Amygdala (tissue), 56 donors: ENCODE measurements at regions not wholly inside any gene's neighbourhood (a gene's known extent, or its start where the extent isn't known, plus 50 kb on each side); places are given as distances from the start of the nearest gene placed in this dataset.

Experiments used
- DNase-seq, 56 donors: peaks; one replicate each; lab custom pipeline; 2025; lab: John Stamatoyannopoulos, UW

DNA sequence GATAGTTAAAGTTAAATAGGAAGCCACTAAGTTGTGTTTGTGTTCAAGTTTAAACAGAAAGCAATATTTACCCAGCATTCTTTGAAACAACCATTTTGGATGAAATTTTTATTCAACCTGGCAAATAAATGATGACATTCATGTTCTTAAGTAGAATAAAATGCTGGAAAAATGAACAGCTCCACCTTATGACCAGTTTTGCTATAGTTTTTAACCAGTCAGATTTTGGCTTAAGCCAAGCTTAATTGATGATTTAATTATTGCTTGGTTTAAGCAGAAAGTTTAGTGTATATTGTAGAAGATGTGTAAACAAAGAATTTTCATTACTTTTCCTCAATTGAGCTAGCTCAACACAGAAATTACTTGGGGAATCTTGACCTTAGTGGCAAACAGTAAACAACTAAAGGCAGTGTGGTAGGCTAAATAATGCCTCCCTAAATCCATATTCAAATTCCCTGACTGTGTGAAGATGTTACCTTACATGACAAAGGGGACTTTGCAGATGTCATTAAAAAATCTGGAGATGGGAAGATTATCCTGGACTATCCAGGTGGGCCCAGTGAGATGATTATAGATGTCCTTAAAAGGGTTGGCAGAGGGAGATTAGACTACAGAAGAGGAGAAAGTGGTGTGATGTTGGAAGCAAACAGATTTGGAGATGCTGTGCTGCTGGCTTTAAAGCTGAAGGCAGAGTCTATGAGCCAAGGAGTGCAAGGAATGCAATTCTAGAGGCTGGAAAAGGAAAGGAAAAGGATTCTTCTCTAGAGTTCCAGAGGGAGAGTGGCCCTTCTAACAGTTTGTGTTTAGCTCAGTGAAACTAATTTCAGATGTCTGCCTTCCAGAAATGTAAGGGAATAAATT is 448.6 kb upstream of the GOLIM4 start:
- DNase-seq: no peak

DNA sequence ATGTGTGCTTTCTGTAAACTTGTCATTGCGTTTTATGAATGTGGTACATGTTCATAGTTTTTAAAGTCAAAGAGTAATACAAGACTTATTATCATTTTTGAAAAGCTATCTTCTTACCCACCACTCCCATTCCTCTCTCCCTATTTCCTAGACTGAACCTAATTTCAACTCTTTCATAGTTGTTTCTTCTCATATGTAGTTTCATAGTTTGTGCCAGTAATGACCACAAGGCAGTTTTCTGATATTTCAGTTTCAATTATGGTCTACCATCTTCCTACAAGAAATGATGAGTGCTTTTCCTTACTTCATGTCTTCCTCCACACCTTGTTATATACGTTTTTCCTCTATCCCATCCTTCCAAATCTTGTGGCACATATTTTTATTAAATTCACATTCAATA is 445.0 kb upstream of the GOLIM4 start:
- no peak for DNase-seq

DNA sequence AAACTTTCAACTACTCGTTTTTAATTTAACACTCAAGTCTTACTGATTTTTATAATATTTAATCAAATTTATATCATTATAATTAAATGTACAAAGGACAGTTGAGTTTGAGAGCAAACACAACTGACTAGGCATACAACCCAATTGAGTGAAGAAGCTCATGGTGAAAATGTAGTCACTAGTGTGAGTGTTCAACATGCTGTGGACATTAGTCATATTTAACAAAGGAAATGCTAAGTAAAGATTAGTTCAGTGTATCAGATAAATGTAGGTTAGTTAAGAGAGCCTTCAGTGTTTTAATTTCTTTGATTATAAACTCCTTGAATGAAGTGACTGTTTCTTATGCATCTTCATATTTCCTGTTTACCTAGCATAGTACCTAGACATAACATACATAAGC is 444.2 kb upstream of the GOLIM4 start:
- DNase-seq: no peak

DNA sequence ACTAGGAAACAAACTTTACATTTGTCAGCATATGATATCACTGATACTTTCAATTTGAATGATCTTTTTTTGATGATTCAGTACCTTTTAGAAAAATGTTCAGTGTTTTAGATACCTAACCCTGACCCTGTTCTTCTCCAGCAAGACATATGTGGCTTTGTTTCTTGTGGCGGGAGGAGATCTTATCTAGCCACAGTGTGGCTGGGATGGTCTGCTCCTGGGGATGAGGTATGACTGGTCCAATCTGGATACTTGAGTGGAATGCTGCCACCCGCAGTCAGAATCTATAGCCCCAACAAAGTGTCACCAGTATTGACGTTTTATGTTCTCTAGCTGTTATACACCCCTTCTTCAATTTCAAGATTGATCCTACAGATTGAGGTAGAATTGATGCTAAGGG is 439.0 kb upstream of the GOLIM4 start:
- DNase-seq: no peak

DNA sequence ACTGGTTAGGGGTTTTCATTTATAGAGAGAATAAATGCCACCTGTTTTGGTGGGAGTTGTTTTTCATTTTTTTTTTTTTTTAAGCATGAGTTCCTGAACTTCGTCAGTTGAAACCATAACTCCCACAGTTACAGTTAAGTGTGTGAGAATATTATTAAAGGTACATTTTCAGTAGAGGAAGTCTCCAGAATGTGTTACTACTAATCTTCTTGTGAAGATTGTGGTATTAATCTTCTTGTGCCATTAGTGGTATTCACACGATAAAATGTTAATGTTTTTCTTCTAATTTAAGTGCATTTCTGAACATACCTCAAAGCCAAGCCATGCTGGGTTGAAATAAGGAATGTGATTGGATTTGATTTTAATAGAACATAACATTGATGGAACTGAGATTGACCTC is 437.9 kb upstream of the GOLIM4 start:
- no peak for DNase-seq

DNA sequence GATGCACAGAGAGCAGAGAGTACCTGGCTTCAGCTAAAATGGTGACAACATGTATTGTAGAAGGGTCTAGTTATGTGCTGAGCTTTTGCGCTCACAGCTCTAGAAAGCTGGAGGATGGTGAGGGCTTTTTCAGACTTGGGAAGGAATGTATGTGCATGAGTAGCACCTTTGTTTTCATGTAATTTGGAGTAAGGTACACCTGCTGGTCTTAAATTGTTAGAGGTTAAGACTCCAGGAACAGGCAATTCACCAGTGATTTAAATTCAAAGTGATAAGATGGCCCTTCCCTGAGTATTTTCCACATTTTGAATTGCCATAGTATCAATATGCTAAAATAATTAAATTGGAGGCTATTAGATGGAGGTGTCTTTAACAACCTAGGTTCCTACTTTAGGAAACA is 436.4 kb upstream of the GOLIM4 start:
- no peak for DNase-seq

DNA sequence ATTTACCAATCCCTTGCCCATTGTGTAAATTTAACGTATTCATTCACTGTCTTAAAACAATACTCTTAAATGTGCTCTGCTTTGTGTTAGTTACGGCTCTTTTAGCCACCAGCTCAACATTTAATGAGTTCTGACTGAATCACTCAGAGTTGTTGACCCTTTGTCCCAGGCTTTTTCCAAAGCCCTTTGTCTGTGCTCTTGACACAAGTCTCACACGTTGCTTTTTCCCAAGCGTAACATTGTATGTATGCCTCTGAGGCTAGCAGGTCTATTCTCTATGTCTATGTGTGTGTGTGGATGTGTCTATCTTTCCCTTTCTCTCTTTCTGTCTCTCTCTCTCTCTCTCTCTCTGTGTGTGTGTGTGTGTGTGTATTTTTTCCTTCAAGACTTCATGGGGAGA is 435.4 kb upstream of the GOLIM4 start:
- no peak for DNase-seq

DNA sequence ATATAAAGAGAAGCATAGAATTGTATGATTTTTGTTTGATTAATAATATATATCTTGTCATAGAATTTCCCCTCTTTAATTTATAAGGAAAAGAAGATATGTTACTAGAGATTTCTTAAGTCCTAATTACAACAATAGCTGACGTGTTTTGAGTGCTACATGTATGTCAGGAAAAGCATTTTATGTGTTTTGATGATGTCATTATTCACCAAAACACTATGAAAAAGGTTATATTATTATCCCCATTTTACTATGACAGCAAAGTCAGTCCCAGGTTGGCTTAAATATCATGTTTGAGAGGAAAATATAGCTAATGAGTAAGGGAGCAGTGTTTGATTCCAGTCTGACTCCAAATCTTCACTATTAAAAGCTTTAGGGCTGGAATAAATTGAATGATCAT is 428.4 kb upstream of the GOLIM4 start:
- DNase-seq: no peak

DNA sequence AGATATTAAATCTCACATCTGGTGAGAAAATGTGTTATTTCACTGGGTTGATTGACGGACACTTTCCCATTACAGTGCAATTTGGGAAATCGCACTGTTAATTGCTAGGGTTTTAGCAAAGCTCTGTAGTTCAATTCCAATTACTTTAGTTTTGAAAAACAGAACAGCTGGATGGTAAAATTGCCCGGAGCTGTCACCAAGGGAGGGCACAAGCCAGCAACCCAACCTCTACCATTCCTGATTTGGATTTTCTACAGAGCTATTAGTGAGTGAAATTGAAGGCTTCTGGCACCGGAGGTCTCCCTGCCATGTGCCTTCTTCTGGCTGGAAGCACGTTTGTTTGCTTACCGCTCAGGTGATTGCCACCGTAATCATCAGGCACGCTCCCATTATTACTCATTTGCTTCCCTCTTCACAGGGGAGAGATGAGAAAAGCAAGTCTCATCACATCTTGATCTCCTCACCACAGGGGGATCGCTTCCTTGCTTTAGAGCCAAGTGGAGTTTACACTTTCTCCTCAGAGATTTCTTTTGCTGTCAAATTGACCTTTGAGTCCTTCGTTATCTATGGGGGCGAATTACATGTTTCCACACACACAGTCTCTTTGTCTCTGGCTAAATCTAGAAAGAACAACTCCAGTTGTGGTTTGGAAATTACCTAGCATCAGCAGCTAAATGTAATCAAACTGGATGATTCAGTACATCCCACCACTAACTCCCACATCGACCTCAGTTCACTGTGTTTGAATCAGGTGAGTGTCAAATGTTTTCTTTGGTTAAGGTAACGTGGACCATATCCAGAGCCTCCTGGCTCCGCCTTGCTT is 421.7 kb upstream of the GOLIM4 start:
- DNase-seq: no peak

DNA sequence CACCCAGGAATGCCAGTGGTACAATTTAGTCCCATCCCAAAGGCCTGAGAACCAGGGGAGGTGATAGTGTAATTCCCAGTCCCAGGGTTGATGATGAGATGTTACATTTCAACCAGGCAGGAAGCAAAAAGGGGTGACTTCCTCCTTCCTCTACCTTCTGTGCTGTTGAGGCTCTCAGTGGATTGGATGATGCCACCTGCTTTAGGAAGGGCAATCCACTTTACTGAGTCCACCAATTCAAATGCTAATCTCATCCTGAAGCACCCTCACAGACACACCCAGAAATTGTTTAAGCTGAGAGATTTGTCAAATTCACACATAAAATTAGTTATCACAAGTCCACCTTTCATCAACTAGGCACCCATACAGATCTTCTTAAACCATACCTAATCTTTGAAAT is 418.5 kb upstream of the GOLIM4 start:
- no peak for DNase-seq

DNA sequence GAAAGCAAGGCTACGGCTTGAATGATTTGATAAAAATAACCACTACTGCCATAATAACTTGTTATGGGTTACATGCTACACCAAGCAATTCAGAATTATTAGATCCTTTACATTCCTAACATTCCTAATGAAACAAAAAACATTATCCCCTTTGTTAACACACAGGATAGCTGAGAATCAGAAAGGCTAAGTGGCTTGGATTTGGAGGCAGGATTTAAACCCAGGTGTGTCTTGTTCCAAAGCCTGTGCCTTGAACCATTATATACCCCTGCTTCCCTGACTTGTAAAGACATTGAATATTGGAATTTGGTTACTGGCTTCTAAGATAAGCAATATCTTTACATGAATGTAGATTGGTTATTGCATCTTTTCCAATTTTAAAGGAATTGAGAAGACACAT is 417.1 kb upstream of the GOLIM4 start:
- no peak for DNase-seq

DNA sequence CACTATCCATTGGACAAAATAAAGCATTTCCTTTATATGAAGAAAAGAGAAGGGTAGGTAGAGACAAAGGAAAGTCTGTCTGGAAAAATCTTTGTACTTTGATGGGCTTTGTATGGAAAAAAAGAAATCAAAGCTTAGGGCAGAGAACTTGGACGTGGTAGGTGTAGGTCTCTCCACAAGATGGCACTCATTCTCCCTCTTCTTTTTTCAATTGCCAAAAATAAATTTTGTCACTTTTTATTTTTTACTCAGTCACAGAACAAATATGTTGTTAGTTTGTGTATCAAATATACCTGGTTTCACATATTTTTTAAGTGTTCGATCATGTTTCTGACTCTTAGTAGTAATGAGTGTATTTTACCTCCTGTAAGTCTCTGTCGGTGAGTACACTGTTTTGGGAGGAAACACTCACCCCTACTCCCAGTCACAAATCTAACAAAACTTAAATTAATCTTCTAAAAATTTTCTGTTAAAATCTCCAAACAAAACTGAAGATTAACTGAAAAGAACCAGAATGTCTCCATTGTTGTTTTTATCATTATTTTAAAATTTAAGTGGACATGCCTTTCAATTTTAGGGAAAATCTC is 415.8 kb upstream of the GOLIM4 start:
- DNase-seq: peak in 1 of 56 donors; percentile 6

DNA sequence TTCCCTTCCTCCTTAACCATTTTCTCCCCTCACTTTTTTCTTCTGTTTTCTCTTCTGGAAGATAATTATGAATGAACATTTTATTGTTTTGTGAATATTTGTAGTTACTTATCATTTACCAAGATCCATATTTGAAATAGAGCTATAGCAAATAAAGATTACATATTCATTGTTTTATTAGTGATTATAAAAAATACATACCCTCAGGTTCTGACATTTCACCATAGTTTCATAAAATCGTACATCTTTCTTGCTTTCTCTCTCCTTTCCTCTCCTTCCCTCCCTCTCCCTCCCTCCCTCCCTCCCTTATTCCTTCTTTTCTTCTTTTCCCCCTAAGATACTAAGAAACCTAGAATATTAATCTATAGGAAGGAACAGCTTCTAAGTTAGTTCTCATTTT is 410.9 kb upstream of the GOLIM4 start:
- no peak for DNase-seq

DNA sequence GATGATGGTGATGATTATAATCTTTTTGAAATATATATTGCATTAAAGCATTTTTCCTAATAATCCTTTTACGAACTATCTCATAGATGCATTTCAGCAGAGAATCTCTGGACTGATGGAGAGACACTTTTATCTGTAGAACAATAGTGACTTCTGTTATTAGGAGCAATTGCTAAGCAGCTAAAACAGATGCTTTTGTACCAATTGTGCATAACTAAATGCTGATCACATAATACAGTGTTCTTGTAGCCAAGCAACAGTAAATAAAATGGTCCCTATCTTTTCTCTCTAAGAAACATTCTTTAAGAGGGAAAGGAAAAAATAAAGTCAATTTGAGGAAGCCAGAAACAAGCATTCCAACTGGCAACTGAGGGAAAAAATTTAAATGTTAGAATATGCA is 405.8 kb upstream of the GOLIM4 start:
- DNase-seq: no peak

DNA sequence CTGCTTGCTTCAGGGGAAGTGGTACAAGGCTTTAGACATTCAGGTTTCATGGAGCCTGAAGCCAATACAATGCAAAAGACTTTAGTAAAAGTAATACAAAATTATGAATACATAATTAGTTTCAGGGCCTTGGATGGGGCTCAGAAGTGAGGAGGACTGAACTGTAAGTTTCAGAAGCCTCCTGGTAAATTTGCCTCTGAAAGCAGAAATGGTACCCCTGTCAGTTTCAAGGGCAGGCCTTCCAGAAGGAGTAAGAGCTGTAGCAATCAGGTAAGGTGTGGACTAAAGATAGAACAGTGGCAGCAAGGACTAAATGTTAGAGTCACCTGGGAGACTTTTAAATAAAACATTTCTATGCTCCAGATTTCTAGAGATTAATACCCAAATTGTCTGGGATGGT is 402.5 kb upstream of the GOLIM4 start:
- no peak for DNase-seq

DNA sequence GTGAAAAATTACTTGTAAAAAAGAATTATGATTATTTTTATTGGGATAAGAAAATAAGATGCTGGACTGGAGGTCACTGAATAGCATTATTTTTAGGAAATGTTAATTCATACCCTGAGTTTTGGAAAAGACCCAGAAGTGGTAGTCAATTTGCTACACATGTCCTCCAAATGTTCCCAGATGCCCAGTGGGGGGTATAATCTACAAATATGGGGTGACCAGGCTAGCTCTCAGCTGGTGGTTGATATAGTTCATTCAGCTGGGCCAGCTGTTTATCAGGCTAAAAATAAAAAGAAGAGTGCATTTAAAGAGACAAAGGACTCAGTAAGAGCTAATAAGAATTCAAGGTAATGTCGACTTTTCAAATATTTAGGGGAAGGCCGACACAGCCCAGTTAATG is 402.0 kb upstream of the GOLIM4 start:
- DNase-seq: no peak

DNA sequence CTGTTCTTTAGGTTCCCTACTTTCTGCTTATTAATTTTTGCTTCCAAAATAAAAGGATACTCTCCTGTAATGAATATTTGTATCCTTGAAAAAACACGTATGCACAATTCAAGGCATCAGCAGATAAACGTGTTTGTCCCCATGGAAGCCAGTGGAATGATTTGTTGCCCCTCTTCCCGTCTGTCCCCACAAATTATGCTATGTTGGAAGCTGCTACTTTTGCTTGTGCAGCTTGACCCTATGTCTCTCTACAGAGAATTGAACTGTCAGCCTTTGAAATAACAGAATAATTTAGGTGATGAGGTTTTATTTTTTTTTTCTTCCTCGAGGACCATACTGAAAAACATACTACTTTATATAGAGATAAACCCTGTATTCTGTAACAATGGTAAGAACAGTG is 401.5 kb upstream of the GOLIM4 start:
- DNase-seq: no peak

DNA sequence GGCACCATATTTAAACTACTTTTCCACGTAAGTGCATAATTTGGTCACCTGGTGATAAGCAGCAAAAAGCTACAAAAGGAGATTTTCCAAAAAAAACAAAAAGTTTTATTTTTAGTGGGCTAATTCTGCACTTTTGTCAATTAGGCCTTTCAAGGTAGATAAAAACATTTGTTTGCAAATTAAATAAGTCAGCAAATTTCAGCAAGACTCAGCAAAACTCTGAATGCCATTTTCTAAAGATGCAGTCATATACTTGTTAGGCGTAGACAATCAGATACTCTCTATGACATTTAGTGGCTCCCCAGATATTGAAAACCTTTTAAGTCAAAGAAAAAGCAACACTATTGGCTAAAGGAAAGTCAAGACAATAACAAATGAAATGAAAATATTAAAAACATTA is 400.2 kb upstream of the GOLIM4 start:
- DNase-seq: no peak

DNA sequence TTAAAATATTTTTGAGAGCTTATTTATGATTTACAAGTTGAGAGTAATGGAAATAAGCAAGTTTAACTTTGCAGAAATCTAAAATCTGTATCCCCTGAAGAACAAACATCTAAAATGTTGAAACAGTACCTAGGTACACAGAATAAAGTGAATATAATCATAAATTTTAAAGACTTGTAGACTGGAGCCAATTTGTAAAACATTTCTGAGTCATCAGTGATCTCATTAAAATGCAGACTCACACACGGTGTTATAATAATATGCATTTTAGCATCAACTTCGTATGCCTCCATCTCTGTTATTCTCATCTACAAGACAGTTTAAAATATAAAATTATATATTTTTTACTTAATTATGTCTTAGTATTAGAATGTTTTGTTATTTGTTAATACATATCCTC is 399.5 kb upstream of the GOLIM4 start:
- no peak for DNase-seq

DNA sequence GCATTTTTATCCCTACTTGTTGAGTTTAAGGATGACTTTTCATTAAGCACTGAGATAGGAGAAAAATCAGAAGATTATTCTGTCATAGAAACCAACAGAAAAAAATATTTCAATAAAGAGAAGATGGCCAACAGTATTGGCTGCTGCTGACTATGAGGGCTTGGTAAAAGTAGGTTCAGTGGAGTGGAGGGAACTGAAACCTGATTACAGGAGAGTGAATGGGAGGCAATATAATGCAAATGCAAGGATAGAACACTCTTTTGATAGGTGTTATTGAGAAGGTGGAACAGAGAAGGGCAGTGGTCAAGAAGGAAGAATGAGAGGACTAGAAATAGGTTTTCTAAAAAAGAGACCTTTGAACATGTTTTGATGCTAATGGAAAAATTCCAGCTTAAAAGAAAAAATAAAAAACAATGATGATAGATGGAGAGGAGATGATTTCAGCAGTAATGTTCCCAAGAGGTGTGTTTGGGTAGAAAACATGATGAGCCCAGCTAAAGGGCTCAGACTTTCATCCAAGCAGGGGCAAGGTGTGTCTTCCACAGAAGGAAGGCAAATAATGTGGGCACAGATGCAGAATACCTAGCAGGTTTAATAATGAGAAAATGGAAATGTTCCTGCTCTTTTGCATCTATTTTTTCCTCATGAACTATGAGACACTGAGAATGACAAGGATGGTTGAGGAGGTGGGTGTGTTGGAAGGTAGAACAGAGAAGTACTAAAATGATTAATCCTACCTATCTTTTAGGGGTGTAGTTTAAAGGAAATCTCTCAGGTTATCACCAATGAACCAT is 397.9 kb upstream of the GOLIM4 start:
- DNase-seq: no peak

DNA sequence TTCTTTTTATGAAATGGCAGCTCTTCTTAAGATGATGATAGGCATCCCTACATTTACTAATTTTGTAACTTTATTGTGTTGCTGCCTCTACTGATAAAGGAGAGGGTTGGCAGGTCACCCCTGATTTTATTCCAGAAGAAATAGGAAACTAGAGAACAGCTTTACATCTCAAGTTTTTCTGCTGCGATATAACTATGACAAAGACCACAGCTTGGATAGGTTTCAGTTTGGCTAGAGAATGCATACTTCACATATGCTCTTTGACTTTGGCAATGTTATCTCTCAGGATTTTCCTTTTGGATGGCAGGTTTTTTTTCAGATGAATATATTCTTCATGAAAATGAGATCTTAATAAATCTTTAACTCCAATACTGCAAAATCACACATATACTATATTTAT is 395.3 kb upstream of the GOLIM4 start:
- no peak for DNase-seq
